ENCODE measurements at regions not wholly inside any gene's neighbourhood (a gene's known extent, or its start where the extent isn't known, plus 50 kb on each side); places are given as distances from the start of the nearest gene placed in this dataset.

DNA sequence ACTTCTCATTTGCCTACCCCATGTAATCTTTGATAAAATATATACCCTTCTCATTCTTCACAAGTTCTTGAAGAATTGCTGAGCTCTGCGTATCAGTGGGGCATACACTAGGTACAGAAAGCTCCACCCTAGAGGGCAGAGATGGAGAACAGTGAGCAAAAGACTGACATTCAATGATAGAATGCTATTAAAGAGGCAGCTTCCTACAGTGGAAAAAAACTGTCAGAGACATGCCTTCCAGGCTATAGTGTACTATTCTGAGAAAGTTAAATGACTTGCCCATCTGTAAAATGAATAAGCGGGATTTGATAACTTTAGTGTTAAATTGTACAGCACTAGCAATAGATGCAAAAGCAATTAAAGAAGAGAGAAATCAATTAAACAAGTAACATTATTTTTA, 172.8 kb downstream of the SUCNR1 start:
- Histone ChIP-seq H3K4me2 (ENCODE audit: low read length) (no peak overlapping the region), H2AFZ (ENCODE audit: low read depth, low read length, poor library complexity, severe bottlenecking) (peak overlapping the region; percentile 55), H4K20me1 (ENCODE audit: insufficient read depth) (no peaks in the 10 kb centered on the region), H3K9me2 (ENCODE audit: insufficient read depth) (no peaks in the 10 kb centered on the region), H3K36me3 (ENCODE audit: control insufficient read depth in 1 of 2, insufficient read depth in 2 of 2, low read length in 2 of 2) (no peaks in the 10 kb centered on the region), H3K27me3 (ENCODE audit: insufficient read depth, low read length) (no peaks in the 10 kb centered on the region), H3K79me2 (ENCODE audit: insufficient read depth, low read length) (no peaks in the 10 kb centered on the region), H3K27ac (ENCODE audit: low read depth, low read length) (no peak overlapping the region), H3K9ac (ENCODE audit: low read length) (no peak overlapping the region), H3K4me1 (ENCODE audit: control insufficient read depth in 1 of 2, insufficient read depth in 2 of 2, low read length in 2 of 2) (no peaks in the 10 kb centered on the region), H3K4me3 (replicated peaks in 1 of 2; ENCODE audit: low read depth in 1 of 2, low read length in 2 of 2) (no peak overlapping the region), H3K9me3 (ENCODE audit: control insufficient read depth in 1 of 2, insufficient read depth in 1 of 2, low read depth in 1 of 2, low read length in 2 of 2) (no peaks in the 10 kb centered on the region)
- no TSS peak for BruUV-seq (replicated peaks)
- ChIA-PET POLR2A (no interaction called here), CTCF (no interaction called here), RAD21 (ENCODE audit: low non-redundant PET in 1 of 2, low total read pairs in 2 of 2, uncharacterized antibody in 2 of 2, unreplicated experiment in 2 of 2) (no interaction called here)
- intact Hi-C loops (cut with micrococcal nuclease): no loop called here
- TF ChIP-seq ELF1 (IDR thresholded peaks at IDR 0.05; ENCODE audit: borderline replicate concordance, low read depth) (no peak), TCF7L2 (IDR thresholded peaks at IDR 0.05; ENCODE audit: borderline replicate concordance, extremely low read depth, insufficient read depth, insufficient read length) (no peak), ZBTB33 (IDR thresholded peaks at IDR 0.05; ENCODE audit: extremely low read depth, insufficient replicate concordance, low read length) (no peak), FOSL1 (IDR thresholded peaks at IDR 0.05; ENCODE audit: low read depth) (no peak), POLR2A (IDR thresholded peaks at IDR 0.05; ENCODE audit: borderline replicate concordance, extremely low read depth, insufficient read depth, insufficient read length) (no peak), EZH2phosphoT487 (IDR thresholded peaks at IDR 0.05; ENCODE audit: borderline replicate concordance) (no peak), YY1 (IDR thresholded peaks at IDR 0.05; ENCODE audit: extremely low read depth, insufficient replicate concordance, low read depth, low read length) (no peak), RAD21 (IDR thresholded peaks at IDR 0.05; ENCODE audit: low read depth) (no peak), ZFX (IDR thresholded peaks at IDR 0.05) (no peak), SIN3A (IDR thresholded peaks at IDR 0.05; ENCODE audit: low read depth) (no peak), CBX3 (IDR thresholded peaks at IDR 0.05; ENCODE audit: low read depth) (no peak), JUND (IDR thresholded peaks at IDR 0.05) (no peak), POLR2AphosphoS5 (IDR thresholded peaks at IDR 0.05; ENCODE audit: low read depth, low read length) (no peak), EZH2 (IDR thresholded peaks at IDR 0.05) (no peak), CEBPB (IDR thresholded peaks at IDR 0.05; ENCODE audit: low read depth) (no peak)
- TF ChIP-seq, protein P1, sequence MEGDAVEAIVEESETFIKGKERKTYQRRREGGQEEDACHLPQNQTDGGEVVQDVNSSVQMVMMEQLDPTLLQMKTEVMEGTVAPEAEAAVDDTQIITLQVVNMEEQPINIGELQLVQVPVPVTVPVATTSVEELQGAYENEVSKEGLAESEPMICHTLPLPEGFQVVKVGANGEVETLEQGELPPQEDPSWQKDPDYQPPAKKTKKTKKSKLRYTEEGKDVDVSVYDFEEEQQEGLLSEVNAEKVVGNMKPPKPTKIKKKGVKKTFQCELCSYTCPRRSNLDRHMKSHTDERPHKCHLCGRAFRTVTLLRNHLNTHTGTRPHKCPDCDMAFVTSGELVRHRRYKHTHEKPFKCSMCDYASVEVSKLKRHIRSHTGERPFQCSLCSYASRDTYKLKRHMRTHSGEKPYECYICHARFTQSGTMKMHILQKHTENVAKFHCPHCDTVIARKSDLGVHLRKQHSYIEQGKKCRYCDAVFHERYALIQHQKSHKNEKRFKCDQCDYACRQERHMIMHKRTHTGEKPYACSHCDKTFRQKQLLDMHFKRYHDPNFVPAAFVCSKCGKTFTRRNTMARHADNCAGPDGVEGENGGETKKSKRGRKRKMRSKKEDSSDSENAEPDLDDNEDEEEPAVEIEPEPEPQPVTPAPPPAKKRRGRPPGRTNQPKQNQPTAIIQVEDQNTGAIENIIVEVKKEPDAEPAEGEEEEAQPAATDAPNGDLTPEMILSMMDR (IDR thresholded peaks at IDR 0.05 in 2 of 3, conservative IDR thresholded peaks at IDR 0.05 in 1 of 3; ENCODE audit: borderline replicate concordance in 1 of 3, insufficient read depth in 1 of 3, low read depth in 2 of 3, low read length in 2 of 3): no peak
- TF ChIP-seq, protein P2, sequence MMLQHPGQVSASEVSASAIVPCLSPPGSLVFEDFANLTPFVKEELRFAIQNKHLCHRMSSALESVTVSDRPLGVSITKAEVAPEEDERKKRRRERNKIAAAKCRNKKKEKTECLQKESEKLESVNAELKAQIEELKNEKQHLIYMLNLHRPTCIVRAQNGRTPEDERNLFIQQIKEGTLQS (IDR thresholded peaks at IDR 0.05): no peak
- TF ChIP-seq, protein P3, sequence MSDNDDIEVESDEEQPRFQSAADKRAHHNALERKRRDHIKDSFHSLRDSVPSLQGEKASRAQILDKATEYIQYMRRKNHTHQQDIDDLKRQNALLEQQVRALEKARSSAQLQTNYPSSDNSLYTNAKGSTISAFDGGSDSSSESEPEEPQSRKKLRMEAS (IDR thresholded peaks at IDR 0.05): no peak
- DNase-seq (ENCODE audit: low read depth, low spot score) (no peak), ATAC-seq (no peak)

Data from HCT116 (cell line).